CD4-positive, alpha-beta T cell treated with Interleukin-17A for 1 hour (primary cell): ENCODE measurements at regions not wholly inside any gene's neighbourhood (a gene's known extent, or its start where the extent isn't known, plus 50 kb on each side); places are given as distances from the start of the nearest gene placed in this dataset.

Experiments
- DNase-seq: peaks from one replicate; pipeline ENCODE4 v3.0.0-alpha.2; 2020

DNA sequence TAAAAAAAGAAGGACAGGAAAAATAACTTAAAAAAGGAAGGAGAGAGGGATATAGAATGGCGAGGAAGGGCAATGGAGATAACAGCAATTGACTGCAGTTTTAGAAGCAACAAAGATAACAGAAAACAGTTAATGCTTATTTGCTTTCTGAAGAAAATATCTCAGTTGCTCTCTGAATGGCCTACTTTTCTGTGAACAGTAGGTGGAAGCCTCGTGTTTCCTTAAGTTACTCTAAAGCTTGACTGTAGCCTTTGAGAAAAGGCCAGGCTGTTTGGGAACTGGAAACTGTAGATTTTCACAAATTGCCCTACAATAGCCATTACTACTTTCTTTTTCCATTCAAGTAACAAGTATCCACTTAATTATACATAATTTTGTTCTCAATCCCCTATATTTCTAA lies 404.5 kb downstream of the YTHDC2 start:
- DNase-seq = no peak

- DNase-seq = no peak
Observed at GRCh38 chr5:113922343-113922742, 408.8 kb downstream of the YTHDC2 start.

DNA sequence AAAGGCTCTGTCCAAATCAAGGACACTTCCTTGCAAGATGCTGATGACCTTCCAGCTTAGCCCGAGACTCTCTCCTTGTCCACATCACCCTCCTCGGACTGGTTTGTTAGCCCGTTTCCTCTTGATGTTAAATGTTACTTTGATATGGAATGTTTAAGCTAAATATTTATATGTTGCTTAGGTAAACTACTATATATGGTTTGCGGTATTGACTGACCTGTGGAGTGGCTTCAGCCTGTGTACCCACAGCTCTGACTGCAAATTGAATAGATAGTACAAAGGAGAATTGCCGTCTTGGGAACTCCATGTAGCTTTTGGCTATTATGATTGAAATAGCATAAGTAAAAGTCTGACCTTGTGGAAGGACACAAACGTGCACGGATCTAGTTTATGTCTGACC lies 422.0 kb downstream of the YTHDC2 start:
- no peak for DNase-seq

- DNase-seq = no peak
Observed at GRCh38 chr5:113937301-113937700, 423.8 kb downstream of the YTHDC2 start.

GRCh38 chr5:113939988-113940387 lies 421.9 kb upstream of the KCNN2 start:
- no peak for DNase-seq

DNA sequence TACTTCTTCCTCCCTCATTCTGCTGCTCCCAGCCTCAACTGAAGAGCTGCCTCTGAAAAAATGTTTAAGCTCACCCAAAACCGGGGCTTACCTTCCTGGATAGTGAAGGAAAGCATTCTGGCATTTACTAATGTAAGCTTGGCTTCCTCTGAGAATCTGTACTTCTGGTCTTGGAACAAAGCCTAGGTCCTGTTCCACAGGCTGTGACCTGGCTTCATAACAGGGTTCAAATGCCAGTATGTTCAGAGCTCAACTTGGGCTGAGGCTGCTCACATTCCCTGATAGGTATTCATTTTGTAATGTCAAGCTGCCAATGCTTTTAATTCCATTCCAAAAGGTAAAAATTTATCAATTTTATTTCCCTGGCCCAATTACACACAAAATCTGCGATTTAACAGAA lies 411.7 kb upstream of the KCNN2 start:
- DNase-seq = no peak

DNA sequence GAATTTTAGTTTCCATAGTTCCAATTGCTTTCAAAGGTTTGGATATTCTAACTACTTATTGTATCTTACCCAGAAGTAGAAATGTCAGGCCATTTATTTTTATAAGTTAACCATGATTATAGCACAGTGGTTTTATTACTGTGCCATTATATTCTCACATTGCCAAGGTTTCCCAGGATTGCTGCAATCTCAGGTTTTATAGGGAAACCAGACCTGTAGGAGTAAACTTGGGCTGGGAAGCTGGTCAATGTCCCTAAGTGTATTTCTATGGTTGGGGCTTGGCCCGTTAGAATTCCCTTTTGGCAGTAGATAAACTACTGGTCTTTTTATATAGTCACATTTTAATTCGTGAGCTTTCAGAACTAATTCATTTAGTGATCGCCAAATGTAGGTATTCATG lies 396.6 kb upstream of the KCNN2 start:
- DNase-seq = no peak

- DNase-seq = no peak
Observed at GRCh38 chr5:113969901-113970300, 392.0 kb upstream of the KCNN2 start.

DNA sequence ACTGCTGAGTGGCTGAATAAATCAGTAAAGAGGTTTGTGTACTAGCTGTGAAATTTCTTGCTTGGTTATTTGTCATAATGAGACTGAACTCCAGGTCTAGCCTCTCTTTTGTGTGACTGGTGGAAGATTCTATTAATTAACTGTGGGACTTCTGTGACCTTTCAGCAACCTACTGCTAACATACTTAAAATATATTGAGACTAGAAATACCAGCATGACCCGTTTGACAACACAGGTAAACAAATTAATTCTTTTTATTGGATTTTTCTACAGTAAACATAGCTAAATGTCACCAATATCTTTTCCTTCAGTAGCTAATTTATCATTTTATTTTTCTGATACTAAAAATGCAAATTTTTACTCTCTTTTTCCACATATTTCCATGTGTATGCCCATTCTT lies 390.4 kb upstream of the KCNN2 start:
- no peak for DNase-seq

GRCh38 chr5:113974976-113975375 lies 386.9 kb upstream of the KCNN2 start:
- DNase-seq = no peak

DNA sequence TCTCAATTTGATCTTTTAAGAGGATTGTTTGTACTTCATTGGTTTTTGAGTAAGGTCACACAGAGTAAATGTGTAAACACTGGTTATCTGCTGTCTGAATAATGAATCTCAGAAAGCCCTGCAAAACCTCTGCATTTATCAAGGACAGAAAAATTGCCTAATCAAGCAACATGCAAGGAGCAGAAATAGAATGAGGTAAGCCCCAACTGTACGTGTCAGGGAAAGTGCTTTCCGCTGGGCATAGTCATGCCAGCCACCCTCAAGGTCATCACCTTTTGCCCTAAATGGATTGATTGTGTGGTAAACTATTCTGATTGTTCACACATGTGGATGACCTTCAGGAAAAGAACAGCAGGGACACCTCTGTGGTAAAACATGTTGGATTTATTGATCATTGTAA lies 376.9 kb upstream of the KCNN2 start:
- no peak for DNase-seq

DNA sequence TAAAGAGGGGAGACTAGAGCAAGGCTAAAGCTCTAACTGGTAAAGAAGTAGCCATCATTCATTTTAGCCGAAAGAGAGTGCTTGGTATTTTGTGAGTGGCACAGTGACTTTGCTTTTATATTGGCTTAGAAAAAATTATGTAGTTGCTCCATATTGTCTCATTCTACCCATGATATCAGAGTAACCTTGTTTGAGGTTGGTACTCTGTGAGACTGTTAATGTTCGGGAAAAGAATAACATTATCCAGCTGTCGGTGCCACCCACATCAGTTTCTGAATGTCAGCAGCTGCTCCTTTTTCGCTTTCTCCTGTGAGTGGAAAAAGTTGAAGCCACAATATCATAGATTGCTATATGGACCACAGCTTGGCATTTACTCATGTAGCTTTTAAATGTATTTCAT lies 376.4 kb upstream of the KCNN2 start:
- no peak for DNase-seq

GRCh38 chr5:113989278-113989912 lies 372.5 kb upstream of the KCNN2 start:
- DNase-seq = no peak

GRCh38 chr5:113989913-113990305 lies 372.0 kb upstream of the KCNN2 start:
- no peak for DNase-seq

GRCh38 chr5:114001076-114001475 lies 360.8 kb upstream of the KCNN2 start:
- DNase-seq = no peak

DNA sequence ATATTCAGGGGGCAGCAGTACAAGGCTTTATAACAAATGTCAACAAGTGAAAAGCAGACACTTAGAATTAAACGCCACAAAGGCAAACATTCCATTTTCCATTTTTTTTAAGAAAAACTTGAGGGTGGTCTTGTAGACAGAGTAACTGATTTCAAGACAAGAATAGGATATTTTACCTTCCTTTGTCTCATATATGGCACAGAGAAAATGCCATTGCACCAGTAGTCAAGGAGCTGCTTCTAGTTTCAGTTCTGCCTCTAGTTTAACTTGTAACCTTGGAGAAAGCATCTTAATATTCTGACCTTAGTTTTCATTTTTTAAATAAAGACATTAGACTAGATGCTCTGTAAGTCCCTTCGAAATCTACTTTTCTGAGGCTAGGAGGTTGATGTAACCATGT lies 355.3 kb upstream of the KCNN2 start:
- no peak for DNase-seq

GRCh38 chr5:114007678-114008077 lies 354.2 kb upstream of the KCNN2 start:
- no peak for DNase-seq

DNA sequence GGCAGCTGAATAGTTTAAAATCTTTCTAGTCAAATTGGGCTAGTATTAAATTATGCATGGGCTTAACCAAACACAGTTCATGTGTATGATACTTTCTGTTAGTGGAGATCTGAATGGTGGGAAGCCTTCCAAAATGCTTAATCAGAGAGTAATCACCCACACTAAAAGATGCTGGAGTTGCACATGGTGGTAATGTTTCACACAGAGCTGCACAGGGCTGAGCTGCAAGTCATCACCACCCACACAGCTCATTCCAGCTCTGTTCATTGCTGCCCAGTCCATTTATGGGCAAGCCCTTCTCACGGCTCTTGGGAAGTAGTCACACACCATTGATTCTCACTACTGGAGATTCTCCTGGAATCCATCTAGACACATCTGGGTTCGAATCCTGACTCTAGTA lies 351.5 kb upstream of the KCNN2 start:
- DNase-seq = no peak

DNA sequence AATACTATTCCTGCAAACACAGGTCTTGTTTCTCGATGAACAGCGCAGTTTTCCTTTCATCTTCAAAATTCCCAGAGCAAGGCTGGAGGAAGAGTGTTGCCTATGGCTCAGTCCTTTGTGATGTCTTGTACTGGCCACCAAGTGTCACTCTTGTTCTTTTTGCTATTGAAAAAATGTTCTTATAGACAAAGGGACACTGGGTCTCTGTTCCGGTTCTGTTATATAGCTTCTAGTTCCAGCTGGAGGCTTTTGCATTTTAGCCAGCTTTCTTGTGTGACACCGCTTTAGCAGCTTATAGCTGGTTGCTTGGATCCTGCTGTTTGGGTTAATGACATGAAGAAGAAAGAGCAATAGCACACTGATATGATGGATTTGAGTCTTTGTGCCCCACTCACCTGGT lies 343.7 kb upstream of the KCNN2 start:
- DNase-seq = no peak

- no peak for DNase-seq
Observed at GRCh38 chr5:114038756-114039155, 323.1 kb upstream of the KCNN2 start.

GRCh38 chr5:114050087-114050486 lies 311.8 kb upstream of the KCNN2 start:
- no peak for DNase-seq

- no peak for DNase-seq
Observed at GRCh38 chr5:114053372-114053771, 308.5 kb upstream of the KCNN2 start.

GRCh38 chr5:114054594-114054993 lies 307.3 kb upstream of the KCNN2 start:
- no peak for DNase-seq

- DNase-seq = no peak
Observed at GRCh38 chr5:114055318-114056184, 306.3 kb upstream of the KCNN2 start.

GRCh38 chr5:114056185-114056538 lies 305.7 kb upstream of the KCNN2 start:
- no peak for DNase-seq
